Brain microvascular endothelial cell (primary cell): ENCODE measurements at regions not wholly inside any gene's neighbourhood (a gene's known extent, or its start where the extent isn't known, plus 50 kb on each side); places are given as distances from the start of the nearest gene placed in this dataset.
"Not testable (repeated sequence)": the region's sequence is repeated elsewhere in the genome, so short reads cannot be mapped to it uniquely, and the experiment has no call there.

Experiments
- DNase-seq: peaks from one replicate; pipeline ENCODE4 v3.0.0-alpha.2; 2020
- H3K27ac ChIP-seq: fragments of 250-450 bp; sonication (Bioruptor Pico); 2 replicates; pipeline ENCODE4 v1.5.1; 2020; ENCODE audit warnings: mild to moderate bottlenecking, moderate library complexity
- H3K27me3 ChIP-seq: fragments of 250-450 bp; sonication (Bioruptor Pico); replicated peaks from 2 replicates; pipeline ENCODE4 v1.5.1; 2020; ENCODE audit warnings: mild to moderate bottlenecking
- H3K36me3 ChIP-seq: fragments of 250-450 bp; sonication (Bioruptor Pico); replicated peaks from 2 replicates; pipeline ENCODE4 v1.5.1; 2020; ENCODE audit warnings: mild to moderate bottlenecking
- H3K4me3 ChIP-seq: 2 replicates; pipeline ENCODE4 v1.5.1; 2011; ENCODE audit warnings: low read depth, mild to moderate bottlenecking, control low read depth, low read length, moderate library complexity
- CTCF ChIP-seq: IDR thresholded peaks from 2 replicates; pipeline ENCODE4 v1.5.1; 2011; ENCODE audit warnings: low read depth, mild to moderate bottlenecking, moderate library complexity, low read length, control low read depth, inconsistent platforms; ENCODE audit errors: missing control alignments
- in situ Hi-C: cut with HindIII; loops from 2 replicates; pipeline ENCODE4 v1.10.0; 2017; ENCODE audit warnings: low sequenced_read_pairs, low pct_ligation_motif_present

- Histone ChIP-seq H3K36me3 (no peaks in the 10 kb centered on the region), H3K27ac (no peak overlapping the region), H3K27me3 (no peaks in the 10 kb centered on the region), H3K4me3 (no peak overlapping the region)
- in situ Hi-C loops, result no loop called here
- TF ChIP-seq CTCF, result no peak
- no peak for DNase-seq
Observed at GRCh38 chr5:113757508-113757907, 244.0 kb downstream of the YTHDC2 start.

GRCh38 chr5:113759505-113759904 lies 246.0 kb downstream of the YTHDC2 start:
- no peak for TF ChIP-seq CTCF
- in situ Hi-C loops, result no loop called here
- Histone ChIP-seq H3K36me3 (no peaks in the 10 kb centered on the region), H3K27me3 (no peaks in the 10 kb centered on the region), H3K27ac (no peak overlapping the region), H3K4me3 (no peak overlapping the region)
- DNase-seq, result no peak

- H3K36me3 ChIP-seq, result no peaks in the 10 kb centered on the region
- no peak for DNase-seq
- no peaks in the 10 kb centered on the region for H3K27me3 ChIP-seq
- no peak for TF ChIP-seq CTCF
- no peak overlapping the region for H3K27ac ChIP-seq
- no peak overlapping the region for H3K4me3 ChIP-seq
- in situ Hi-C loops, result no loop called here
Observed at GRCh38 chr5:113760486-113760885, 247.0 kb downstream of the YTHDC2 start.

- no peak for DNase-seq
- TF ChIP-seq CTCF, result no peak
- in situ Hi-C loops, result no loop called here
- Histone ChIP-seq H3K27me3 (no peaks in the 10 kb centered on the region), H3K27ac (no peak overlapping the region), H3K4me3 (no peak overlapping the region), H3K36me3 (no peaks in the 10 kb centered on the region)
Observed at GRCh38 chr5:113761594-113761993, 248.1 kb downstream of the YTHDC2 start.

- Histone ChIP-seq H3K27ac (no peak overlapping the region), H3K27me3 (no peaks in the 10 kb centered on the region), H3K4me3 (no peak overlapping the region), H3K36me3 (no peaks in the 10 kb centered on the region)
- in situ Hi-C loops, result no loop called here
- TF ChIP-seq CTCF, result no peak
- DNase-seq, result no peak
Observed at GRCh38 chr5:113764382-113764781, 250.9 kb downstream of the YTHDC2 start.

GRCh38 chr5:113766827-113767226 lies 253.3 kb downstream of the YTHDC2 start:
- in situ Hi-C loops, H3K4me3 ChIP-seq, H3K27ac ChIP-seq, H3K36me3 ChIP-seq, H3K27me3 ChIP-seq, DNase-seq: not testable (repeated sequence)
